GM19455 (cell line): ENCODE measurements at regions not wholly inside any gene's neighbourhood (a gene's known extent, or its start where the extent isn't known, plus 50 kb on each side); places are given as distances from the start of the nearest gene placed in this dataset.

Experiments used
- ATAC-seq: cut with Tn5 transposase; IDR thresholded peaks from one replicate; pipeline ENCODE4 v1.9.1; 2021; ENCODE audit not compliant: unreplicated experiment

DNA sequence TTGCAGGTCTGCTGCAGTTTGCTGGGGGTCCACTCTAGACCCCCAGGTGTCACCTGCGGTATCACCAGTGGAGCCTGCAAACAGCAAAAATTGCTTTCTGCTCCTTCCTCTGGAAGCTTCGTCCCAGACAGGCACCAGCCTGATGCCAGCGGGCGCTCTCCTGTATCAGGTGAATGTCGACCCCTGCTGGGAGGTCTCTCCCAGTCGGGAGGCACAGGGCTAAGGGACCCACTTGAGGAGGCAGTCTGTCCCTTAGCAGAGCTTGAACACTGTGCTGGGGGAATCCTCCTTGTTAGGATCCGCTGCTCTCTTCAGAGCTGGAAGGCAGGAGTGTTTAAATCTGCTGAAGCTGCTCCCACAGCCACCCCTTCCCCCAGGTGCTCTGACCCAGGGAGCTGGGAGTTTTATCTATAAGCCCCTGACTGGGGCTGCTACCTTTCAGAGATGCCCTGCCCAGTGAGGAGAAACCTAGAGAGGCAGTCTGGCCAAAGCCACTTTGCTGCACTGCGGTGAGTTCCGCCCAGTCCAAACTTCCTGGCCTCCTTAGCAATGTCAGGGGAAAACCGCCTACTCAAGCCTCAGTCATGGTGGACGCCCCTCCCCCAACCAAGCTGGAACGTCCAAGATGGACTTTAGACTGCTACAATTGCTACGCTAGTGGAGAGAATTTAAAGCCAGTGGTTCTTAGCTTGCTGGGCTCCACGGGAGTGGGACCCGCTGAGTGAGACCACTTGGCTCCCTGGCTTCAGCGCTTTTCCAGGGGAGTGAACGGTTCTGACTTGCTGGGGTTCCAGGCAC, 652.5 kb downstream of the KCNJ3 start:
- ATAC-seq, result no peak

DNA sequence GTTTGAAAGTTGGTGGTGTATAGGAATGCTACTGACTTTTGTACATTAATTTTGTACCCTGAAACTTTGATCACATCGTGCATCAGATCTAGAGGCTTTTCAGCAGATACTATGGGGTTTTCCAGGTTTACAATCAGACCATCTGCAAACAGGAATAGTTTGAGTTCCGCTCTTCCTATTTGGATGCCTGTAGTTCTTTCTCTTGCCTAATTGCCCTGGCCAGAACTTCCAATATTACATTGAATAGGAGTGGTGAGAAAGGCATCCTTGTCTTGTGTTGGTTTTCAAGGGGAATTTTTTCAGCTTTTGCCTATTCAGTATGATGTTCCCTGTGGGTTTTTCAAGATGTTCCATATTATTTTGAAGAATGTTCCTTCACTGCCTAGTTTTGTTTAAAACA, 633.5 kb downstream of the KCNJ3 start:
- ATAC-seq, result no peak

- no peak for ATAC-seq
These were observed 621.7 kb downstream of the KCNJ3 start for GRCh38 chr2:155320236-155320635.

DNA sequence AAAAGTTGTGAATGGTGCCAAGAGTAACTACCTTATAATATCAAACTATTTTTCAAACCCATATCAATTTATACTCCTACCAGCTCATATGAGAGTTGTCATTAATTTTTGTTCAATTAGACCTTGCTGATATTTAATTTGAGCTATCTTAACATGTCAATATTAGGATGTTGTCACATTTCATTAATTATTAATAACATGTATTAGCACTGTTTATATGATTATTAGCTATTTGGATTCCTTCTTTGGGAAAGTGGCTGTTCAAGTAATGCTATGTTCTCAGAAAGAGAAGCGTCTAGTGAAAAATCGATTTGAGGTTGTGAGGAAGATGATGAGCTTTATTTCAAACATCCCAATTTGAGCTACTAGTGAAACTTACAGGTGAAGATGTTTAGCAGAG, 620.2 kb downstream of the KCNJ3 start:
- no peak for ATAC-seq

- ATAC-seq, result no peak
These were observed 617.3 kb downstream of the KCNJ3 start for GRCh38 chr2:155315768-155316167.

DNA sequence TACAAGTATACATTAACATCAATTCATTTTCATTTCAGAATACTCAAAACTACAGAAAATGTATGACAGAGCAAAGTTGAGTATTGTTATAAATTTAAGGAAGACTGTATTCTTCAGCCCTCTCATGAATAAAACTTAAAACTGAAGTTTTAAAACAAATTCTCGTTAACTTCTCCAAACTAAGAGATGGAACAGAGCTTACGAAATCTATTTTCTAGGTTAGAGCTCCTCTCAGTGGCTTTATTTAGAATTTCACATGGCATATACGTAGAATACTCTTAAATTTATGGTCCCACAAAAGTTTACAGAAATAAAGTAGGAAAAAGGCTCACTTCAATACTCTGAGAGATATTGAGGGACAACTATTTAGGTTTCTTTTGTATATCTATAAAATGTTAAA, 612.1 kb downstream of the KCNJ3 start:
- peak; percentile 57 for ATAC-seq

DNA sequence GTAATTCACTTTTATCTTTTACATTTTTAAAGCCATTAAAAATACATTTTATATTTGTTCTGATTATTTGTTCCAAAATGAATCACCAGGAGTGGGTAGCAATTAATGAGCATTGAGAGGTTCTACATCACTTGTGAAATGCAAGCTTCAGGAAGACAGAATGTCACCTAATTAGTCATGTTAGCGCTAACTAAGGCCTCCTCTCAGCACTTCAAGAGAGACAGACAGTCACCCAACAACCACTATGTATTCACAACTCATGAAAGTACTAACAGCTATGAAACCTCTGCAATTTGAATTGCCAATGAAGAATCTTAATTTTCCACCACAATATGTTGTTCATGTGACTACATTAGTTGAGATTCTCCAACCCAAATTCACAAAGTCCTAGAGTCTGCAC, 611.0 kb downstream of the KCNJ3 start:
- no peak for ATAC-seq

- peak; percentile 37 for ATAC-seq
These were observed 610.0 kb downstream of the KCNJ3 start for GRCh38 chr2:155308367-155309009.

DNA sequence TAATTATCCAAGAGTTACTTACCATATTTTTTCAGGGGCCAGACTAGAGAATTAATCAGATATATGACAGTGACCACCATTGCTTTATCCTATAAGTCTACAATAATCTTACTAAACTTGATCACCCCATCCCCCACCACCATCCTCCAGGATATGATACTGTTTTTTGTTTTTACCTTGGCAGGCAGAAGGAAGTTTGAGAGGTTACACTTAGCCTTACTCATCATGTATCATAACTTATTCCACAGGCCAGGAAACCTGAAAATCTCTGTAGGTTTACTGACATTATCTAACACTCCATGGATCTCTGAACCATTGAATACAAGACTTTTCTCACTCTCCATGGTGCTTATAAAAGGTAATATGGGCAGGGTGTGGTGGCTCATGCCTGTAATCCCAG, 602.7 kb downstream of the KCNJ3 start:
- no peak for ATAC-seq

DNA sequence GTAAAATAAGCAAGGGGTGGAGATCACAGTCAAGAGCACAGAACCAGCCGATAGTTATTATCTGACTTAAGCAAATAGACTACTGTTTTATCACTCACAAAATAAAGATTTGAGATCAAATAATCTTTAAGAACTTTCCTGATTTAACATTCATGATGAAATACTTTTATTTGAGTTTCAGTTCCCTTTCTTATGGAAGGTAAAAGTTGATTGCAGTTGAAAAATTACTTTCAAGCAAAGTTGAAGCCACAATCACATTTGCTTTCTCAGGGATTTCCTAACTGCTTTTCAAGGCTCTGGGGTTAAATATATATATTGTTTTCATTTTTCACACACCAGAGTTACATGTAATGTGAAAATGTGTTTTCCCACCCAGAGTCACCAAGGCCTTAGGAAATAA, 599.5 kb downstream of the KCNJ3 start:
- no peak for ATAC-seq

GRCh38 chr2:155294358-155294757, 595.9 kb downstream of the KCNJ3 start:
- ATAC-seq, result no peak

DNA sequence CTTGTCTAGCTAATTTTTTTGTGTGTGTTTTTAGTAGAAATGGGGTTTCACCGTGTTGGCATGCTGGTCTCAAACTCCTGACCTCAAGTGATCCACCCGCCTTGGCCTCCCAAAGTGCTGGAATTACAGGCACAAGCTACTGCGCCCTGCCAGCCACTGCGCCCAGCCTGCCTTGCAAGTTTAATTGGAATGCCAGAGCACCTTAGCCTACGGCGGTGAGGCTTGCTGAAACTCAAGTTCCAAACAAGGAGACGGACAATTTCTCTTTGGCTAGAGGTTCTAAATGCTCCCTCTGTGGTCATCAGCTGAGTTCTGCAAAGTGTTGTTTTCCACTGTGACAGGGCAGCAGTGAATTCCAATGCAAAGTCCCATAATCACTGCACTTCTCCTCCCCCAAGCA, 583.4 kb downstream of the KCNJ3 start:
- ATAC-seq, result no peak

DNA sequence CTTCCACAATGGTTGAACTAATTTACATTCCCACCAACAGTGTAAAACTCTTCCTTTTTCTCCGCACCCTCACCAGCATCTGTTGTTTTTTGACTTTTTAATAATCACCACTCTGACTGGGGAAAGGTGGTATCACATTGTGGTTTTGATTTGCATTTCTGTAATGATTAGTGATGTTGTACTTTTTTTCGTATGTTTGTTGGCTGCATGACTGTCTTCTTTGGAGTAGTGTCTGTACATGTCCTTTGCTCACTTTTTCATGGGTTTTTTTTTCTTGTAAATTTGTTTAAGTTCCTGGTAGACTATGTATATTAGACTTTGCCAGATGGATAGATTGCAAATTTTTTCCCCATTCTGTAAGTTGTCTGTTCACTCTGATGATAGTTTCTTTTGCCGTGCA, 574.8 kb downstream of the KCNJ3 start:
- ATAC-seq, result no peak

DNA sequence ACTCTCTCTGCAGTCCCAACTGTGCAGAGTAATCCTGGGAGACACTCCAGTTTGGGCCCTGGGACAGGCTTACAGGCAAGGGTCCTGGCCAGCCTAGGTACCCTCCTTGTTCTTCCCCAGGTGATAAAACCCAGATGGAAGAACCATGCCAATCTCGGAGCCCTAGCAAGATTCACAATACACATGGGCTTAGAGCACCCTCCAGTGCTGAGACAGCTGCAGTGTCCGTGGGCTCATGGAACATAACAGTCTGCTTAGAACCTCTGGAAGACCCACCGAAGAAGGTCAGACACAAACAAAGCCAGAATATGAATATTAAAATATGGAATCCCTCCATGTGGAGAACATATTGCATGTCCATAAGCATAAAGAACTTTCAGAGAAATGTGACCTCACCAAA, 568.1 kb downstream of the KCNJ3 start:
- no peak for ATAC-seq

GRCh38 chr2:155266109-155266508, 567.6 kb downstream of the KCNJ3 start:
- ATAC-seq, result no peak

GRCh38 chr2:155256803-155257202, 558.3 kb downstream of the KCNJ3 start:
- no peak for ATAC-seq

DNA sequence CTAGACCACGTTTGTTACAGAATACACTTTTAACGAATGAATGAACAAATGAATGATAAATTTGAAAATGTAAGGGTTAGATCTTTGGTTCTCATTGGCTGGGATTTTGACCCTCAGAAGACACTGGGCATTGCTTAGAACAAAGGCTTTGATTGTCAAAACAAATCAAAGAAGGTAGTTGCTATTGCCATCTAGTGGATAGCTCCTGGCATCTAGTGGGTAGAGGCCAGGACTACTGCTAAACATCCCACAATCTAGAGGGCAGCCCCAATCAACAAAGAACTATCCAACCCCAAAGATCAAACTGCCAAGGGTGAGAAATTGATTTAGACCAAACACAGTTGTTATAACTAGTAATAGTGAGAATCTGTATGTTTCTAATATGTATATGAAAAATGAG, 552.3 kb downstream of the KCNJ3 start:
- no peak for ATAC-seq

DNA sequence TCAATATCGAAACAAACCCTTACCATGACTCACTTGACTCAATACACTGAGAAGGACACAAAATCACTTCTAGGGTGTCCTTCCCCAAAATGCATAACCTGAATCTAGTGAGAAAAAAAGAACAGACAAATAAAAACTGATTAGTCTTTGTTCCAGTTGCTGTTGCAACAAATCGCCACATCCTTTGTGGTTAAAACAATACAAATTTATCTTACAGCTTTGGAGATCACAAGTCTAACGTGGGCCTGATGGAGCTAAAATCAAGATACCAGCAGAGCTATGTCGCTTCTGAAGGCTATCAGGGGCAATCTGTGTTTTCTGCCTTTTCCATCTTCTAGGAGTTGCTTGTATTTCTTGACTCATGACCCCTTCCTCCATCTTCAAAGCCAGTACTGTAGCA, 541.7 kb downstream of the KCNJ3 start:
- no peak for ATAC-seq

GRCh38 chr2:155235710-155236109, 537.2 kb downstream of the KCNJ3 start:
- ATAC-seq, result no peak

DNA sequence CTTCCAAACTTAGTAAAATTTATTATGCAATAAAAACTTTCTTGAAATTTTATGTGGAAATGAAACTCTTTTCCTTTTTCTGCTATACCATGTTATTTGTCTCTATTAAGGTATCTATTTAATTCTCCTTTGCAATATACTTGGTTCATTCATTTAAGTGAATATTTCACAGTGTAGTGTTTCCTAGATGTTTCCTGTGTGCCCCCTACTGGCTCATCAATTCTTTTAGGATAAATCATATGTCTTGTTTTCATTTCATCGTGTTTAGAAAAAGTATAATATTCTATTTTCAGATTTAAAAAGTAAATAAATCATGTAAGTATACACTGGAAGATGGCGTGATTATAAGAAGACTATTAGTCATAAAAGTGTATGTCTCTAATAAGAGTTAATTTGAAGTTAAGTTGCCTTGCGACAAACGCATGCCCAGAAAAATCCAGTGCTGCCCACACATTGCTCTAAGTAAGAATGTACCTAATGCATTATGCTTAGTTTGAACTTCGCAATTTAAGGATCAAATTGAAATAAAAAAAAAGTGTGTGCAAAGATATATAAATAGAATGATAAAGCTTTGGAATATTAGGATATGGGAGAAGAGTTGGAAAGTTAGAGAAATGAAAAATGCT, 525.4 kb downstream of the KCNJ3 start:
- peak; percentile 58 for ATAC-seq

DNA sequence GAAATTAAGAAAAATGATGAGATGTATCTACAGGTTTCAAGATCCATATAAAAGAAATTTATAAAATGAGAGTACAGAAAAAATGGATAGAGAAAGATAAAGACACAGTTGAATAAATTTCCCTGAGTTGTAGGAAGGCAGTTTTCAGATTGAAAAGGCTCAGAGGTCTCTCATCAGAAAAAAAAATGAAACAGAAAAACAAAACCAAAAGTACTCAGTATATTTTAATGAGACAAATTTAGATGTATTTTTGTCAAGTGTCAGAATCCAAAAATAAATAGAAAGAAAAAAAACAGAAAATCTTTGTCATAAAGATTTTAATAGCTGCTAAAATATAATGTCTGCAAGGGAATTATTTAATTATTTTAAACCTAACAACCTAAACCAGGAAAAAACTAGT, 520.5 kb downstream of the KCNJ3 start:
- ATAC-seq, result peak; percentile 84

DNA sequence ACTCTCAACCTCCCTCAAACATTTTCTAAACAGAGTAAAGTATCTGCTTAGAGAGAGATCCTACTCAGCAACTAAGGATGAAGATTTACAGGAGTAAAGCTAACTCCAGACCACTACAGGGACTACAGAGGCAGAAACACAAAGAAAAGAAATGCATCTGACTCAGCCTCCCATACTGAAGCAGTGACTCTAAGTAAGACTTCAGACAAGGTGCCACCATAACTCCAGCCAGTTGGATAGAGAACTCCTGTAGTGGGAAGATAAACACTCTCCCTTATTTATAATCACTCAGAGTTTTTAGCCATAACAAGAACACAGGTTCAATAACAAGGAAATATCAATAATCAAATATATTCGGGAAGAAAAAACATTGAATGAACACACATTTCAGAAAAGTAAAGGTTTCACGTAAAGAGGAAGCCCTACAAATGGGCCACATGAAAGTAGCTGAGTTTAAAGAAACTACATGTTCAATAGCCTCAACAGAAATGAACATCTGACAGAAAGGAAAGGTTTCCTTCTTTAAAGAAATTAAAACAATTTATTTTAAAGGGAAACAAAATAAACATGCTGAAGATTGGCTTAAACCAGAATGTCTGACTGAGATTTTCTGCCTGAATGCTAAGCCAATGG, 519.9 kb downstream of the KCNJ3 start:
- peak; percentile 46 for ATAC-seq
